SK-N-SH (cell line): ENCODE measurements at regions not wholly inside any gene's neighbourhood (a gene's known extent, or its start where the extent isn't known, plus 50 kb on each side); places are given as distances from the start of the nearest gene placed in this dataset.

Source experiments
- CTCF ChIA-PET: fragments of 300-600, 350-600 bp; formaldehyde crosslinking; extraction: SDS; loops from one replicate; lab custom pipeline; 2021; lab: Yijun Ruan, JAX
- POLR2A ChIA-PET: fragments of 350-600 bp; sonication (Branson Sonifier 250); formaldehyde crosslinking; extraction: SDS; loops from one replicate; lab custom pipeline; 2020; ENCODE audit warnings: antibody characterized with exemption, inconsistent platforms; lab: Yijun Ruan, JAX
- DNase-seq: peaks from one replicate; pipeline ENCODE4 v3.0.0; 2012
- H2AFZ ChIP-seq: fragments of 200-600 bp; sonication (generic); 2 replicates; pipeline ENCODE4 v1.8.1; 2016; ENCODE audit warnings: antibody characterized with exemption, mild to moderate bottlenecking, low read depth
- H3F3A ChIP-seq: fragments of 200-600 bp; sonication (generic); replicated peaks from 2 replicates; pipeline ENCODE3; 2016; ENCODE audit warnings: antibody characterized with exemption, mild to moderate bottlenecking; ENCODE audit not compliant: insufficient read depth
- H3K27ac ChIP-seq, 2 experiments: fragments of 200-500 bp in 1 of 2; fragments of 200-600 bp in 1 of 2; sonication (Bioruptor generic) in 1 of 2; sonication (generic), shearing (Covaris generic) in 1 of 2; 2 replicates each; pipeline versions ENCODE4 v1.5.1 to v1.6.1; 2014 to 2016; ENCODE audit warnings: low read depth in 2 of 2, inconsistent platforms in 1 of 2, low read length in 1 of 2, mild to moderate bottlenecking in 1 of 2, mixed read lengths in 1 of 2
- H3K27me3 ChIP-seq: fragments of 200-600 bp; sonication (generic), shearing (Covaris generic); 2 replicates; pipeline ENCODE4 v1.6.1; 2016; ENCODE audit warnings: mixed run types; ENCODE audit not compliant: insufficient read depth
- H3K36me3 ChIP-seq, 2 experiments: fragments of 200-500 bp in 1 of 2; fragments of 200-600 bp in 1 of 2; sonication (Bioruptor generic) in 1 of 2; sonication (generic) in 1 of 2; replicated peaks in 1 of 2; 2 replicates each; pipeline versions ENCODE3 to v1.5.1; 2014 to 2016; ENCODE audit warnings: low read length in 1 of 2, mild to moderate bottlenecking in 1 of 2; ENCODE audit not compliant: insufficient read depth in 2 of 2, control insufficient read depth in 1 of 2
- H3K4me1 ChIP-seq, 2 experiments: fragments of 200-500 bp in 1 of 2; fragments of 200-600 bp in 1 of 2; sonication (Bioruptor generic) in 1 of 2; sonication (generic), shearing (Covaris generic) in 1 of 2; 2 replicates each; pipeline versions ENCODE4 v1.5.1 to v1.6.1; 2014 to 2016; ENCODE audit warnings: low read depth in 1 of 2, low read length in 1 of 2, mixed run types in 1 of 2; ENCODE audit not compliant: insufficient read depth in 2 of 2, control insufficient read depth in 1 of 2
- H3K4me2 ChIP-seq: fragments of 200-600 bp; sonication (generic), shearing (Covaris generic); 2 replicates; pipeline ENCODE4 v1.6.1; 2017; ENCODE audit warnings: mixed run types
- H3K4me3 ChIP-seq, 2 experiments: fragments of 200-500 bp in 1 of 2; fragments of 200-600 bp in 1 of 2; sonication (Bioruptor generic) in 1 of 2; sonication (generic), shearing (Covaris generic) in 1 of 2; 2 replicates each; pipeline versions ENCODE4 v1.5.1 to v1.8.1; 2014 to 2016; ENCODE audit warnings: low read depth in 2 of 2, inconsistent platforms in 1 of 2, low read length in 1 of 2, mild to moderate bottlenecking in 1 of 2, mixed read lengths in 1 of 2, moderate library complexity in 1 of 2
- H3K79me2 ChIP-seq: fragments of 200-600 bp; sonication (generic); 2 replicates; pipeline ENCODE4 v1.8.1; 2017; ENCODE audit warnings: mild to moderate bottlenecking; ENCODE audit not compliant: insufficient read depth
- H3K9ac ChIP-seq: fragments of 200-600 bp; sonication (generic); 2 replicates; pipeline ENCODE4 v1.6.1; 2017; ENCODE audit warnings: mixed run types
- H3K9me2 ChIP-seq: fragments of 200-600 bp; sonication (generic); 2 replicates; pipeline ENCODE4 v1.6.1; 2017; ENCODE audit warnings: mixed run types
- H3K9me3 ChIP-seq: fragments of 200-600 bp; sonication (generic); 2 replicates; pipeline ENCODE4 v1.6.1; 2017; ENCODE audit warnings: mixed run types, mild to moderate bottlenecking, moderate library complexity
- H4K20me1 ChIP-seq: fragments of 200-600 bp; sonication (generic); 2 replicates; pipeline ENCODE4 v1.6.1; 2017; ENCODE audit warnings: mild to moderate bottlenecking, mixed run types; ENCODE audit not compliant: insufficient read depth
- CHD2 ChIP-seq: fragments of 150-350 bp; IDR thresholded peaks from 2 replicates; pipeline ENCODE4 v1.6.1; 2018; ENCODE audit warnings: low read length; ENCODE audit not compliant: partially characterized antibody
- ELF1 ChIP-seq: IDR thresholded peaks from 2 replicates; pipeline ENCODE4 v1.4.0; 2012
- EP300 ChIP-seq, 2 experiments: IDR thresholded peaks; 2 replicates each; pipeline versions ENCODE4 v1.4.0 to v1.6.1; 2012; ENCODE audit warnings: borderline replicate concordance in 1 of 2, low read depth in 1 of 2, low read length in 1 of 2
- EZH2phosphoT487 ChIP-seq: fragments of 200-600 bp; sonication (generic); IDR thresholded peaks from 2 replicates; pipeline ENCODE4 v1.6.1; 2017; ENCODE audit warnings: low read depth, mixed run types, mild to moderate bottlenecking, antibody characterized with exemption, moderate library complexity, borderline replicate concordance
- FOSL2 ChIP-seq: IDR thresholded peaks from 2 replicates; pipeline ENCODE4 v1.4.0; 2012; ENCODE audit warnings: low read depth, mild to moderate bottlenecking, moderate library complexity, borderline replicate concordance
- FOXM1 ChIP-seq: IDR thresholded peaks from 2 replicates; pipeline ENCODE4 v1.4.0; 2012; ENCODE audit warnings: low read depth, mild to moderate bottlenecking
- GABPA ChIP-seq: IDR thresholded peaks from 2 replicates; pipeline ENCODE4 v1.4.0; 2012; ENCODE audit warnings: low read depth, mild to moderate bottlenecking
- JUND ChIP-seq: IDR thresholded peaks from 2 replicates; pipeline ENCODE4 v1.4.0; 2012
- NRF1 ChIP-seq: IDR thresholded peaks from 2 replicates; pipeline ENCODE4 v1.6.1; 2012; ENCODE audit warnings: low read depth, mild to moderate bottlenecking, low read length
- RFX5 ChIP-seq: IDR thresholded peaks from 2 replicates; pipeline ENCODE4 v1.6.1; 2012; ENCODE audit warnings: mild to moderate bottlenecking, improper control_type of control experiment, low read length
- SIN3A ChIP-seq: IDR thresholded peaks from 2 replicates; pipeline ENCODE4 v1.6.1; 2012; ENCODE audit warnings: low read depth, mild to moderate bottlenecking, low read length, moderate library complexity, borderline replicate concordance
- SMC3 ChIP-seq: IDR thresholded peaks from 2 replicates; pipeline ENCODE4 v1.6.1; 2012; ENCODE audit warnings: low read depth, low read length, improper control_type of control experiment
- TAF1 ChIP-seq: IDR thresholded peaks from 2 replicates; pipeline ENCODE4 v1.6.1; 2012; ENCODE audit warnings: low read depth, mild to moderate bottlenecking, low read length, moderate library complexity, borderline replicate concordance
- TCF12 ChIP-seq: IDR thresholded peaks from 2 replicates; pipeline ENCODE4 v1.4.0; 2012
- WGBS: methylation state at CpG from one replicate; pipeline ENCODE4 v1.1.6; 2017; ENCODE audit warnings: low lambda C conversion rate; 5-methylcytosine and 5-hydroxymethylcytosine counted together
- TF ChIP-seq, protein P1 (sequence below): IDR thresholded peaks from 2 replicates; pipeline ENCODE4 v1.4.0; 2012; ENCODE audit warnings: low read depth, borderline replicate concordance
- TF ChIP-seq, protein P2 (sequence below): fragments of 150-350 bp; IDR thresholded peaks from 2 replicates; pipeline ENCODE4 v1.6.1; 2016; ENCODE audit warnings: mild to moderate bottlenecking, low read depth, low read length
- TF ChIP-seq, protein P3 (sequence below): IDR thresholded peaks from 2 replicates; pipeline ENCODE4 v1.4.0; 2012; ENCODE audit warnings: low read depth, borderline replicate concordance
- TF ChIP-seq, protein P4 (sequence below): IDR thresholded peaks from 2 replicates; pipeline ENCODE4; 2012
- TF ChIP-seq, protein P5 (sequence below): IDR thresholded peaks from 2 replicates; pipeline ENCODE4 v1.4.0; 2012; ENCODE audit warnings: low read depth

DNA sequence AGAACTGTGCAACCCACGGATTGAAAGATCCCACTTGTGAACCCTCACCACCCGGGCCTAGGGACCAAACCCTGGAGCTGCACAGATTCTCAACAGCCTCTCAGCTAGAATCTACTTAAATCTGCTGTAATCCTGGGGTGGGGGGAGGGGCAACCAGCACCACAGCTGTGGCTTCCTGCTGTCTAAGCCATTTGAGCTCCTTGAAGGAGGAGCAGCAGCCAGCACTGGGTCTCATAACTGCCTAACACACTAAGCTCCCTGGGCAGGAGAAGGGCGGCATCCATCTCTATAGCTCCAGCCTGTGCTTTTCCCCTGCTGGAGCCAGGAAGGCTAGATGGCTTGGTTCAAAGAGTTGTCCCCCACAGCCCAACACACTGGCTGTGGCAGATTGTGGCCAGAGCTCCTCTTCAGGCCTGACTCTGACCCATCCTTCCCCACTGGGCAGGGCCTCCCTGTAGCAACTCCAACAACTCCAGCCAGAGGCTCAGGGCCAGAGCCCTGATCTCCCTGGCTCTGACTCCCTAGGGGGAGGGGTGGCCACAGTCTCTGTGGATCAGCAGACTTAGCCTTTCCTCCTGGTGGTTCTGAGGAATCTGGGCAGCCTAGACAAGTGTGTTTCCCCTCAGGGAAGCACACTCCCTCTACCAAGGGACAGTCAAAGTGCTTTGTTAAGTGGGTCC, 72.0 kb upstream of the C9orf72 start:
- H3K4me2 ChIP-seq = no peak overlapping the region
- ChIA-PET POLR2A (no interaction called here), CTCF (no interaction called here)
- H3K36me3 ChIP-seq = no peaks in the 10 kb centered on the region
- H3F3A ChIP-seq = no peaks in the 10 kb centered on the region
- H2AFZ ChIP-seq = no peak overlapping the region
- no peaks in the 10 kb centered on the region for H4K20me1 ChIP-seq
- H3K4me1 ChIP-seq = no peaks in the 10 kb centered on the region; a peak in 1 of 4 replicates
- TF ChIP-seq TAF1 (no peak), SIN3A (no peak), SMC3 (no peak), FOSL2 (no peak), EZH2phosphoT487 (no peak), JUND (no peak), FOXM1 (no peak)
- TF ChIP-seq, protein P1, sequence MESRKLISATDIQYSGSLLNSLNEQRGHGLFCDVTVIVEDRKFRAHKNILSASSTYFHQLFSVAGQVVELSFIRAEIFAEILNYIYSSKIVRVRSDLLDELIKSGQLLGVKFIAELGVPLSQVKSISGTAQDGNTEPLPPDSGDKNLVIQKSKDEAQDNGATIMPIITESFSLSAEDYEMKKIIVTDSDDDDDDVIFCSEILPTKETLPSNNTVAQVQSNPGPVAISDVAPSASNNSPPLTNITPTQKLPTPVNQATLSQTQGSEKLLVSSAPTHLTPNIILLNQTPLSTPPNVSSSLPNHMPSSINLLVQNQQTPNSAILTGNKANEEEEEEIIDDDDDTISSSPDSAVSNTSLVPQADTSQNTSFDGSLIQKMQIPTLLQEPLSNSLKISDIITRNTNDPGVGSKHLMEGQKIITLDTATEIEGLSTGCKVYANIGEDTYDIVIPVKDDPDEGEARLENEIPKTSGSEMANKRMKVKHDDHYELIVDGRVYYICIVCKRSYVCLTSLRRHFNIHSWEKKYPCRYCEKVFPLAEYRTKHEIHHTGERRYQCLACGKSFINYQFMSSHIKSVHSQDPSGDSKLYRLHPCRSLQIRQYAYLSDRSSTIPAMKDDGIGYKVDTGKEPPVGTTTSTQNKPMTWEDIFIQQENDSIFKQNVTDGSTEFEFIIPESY = no peak
- TF ChIP-seq, protein P2, sequence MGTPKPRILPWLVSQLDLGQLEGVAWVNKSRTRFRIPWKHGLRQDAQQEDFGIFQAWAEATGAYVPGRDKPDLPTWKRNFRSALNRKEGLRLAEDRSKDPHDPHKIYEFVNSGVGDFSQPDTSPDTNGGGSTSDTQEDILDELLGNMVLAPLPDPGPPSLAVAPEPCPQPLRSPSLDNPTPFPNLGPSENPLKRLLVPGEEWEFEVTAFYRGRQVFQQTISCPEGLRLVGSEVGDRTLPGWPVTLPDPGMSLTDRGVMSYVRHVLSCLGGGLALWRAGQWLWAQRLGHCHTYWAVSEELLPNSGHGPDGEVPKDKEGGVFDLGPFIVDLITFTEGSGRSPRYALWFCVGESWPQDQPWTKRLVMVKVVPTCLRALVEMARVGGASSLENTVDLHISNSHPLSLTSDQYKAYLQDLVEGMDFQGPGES = no peak
- TF ChIP-seq, protein P3, sequence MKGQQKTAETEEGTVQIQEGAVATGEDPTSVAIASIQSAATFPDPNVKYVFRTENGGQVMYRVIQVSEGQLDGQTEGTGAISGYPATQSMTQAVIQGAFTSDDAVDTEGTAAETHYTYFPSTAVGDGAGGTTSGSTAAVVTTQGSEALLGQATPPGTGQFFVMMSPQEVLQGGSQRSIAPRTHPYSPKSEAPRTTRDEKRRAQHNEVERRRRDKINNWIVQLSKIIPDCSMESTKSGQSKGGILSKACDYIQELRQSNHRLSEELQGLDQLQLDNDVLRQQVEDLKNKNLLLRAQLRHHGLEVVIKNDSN = no peak
- TF ChIP-seq, protein P4, sequence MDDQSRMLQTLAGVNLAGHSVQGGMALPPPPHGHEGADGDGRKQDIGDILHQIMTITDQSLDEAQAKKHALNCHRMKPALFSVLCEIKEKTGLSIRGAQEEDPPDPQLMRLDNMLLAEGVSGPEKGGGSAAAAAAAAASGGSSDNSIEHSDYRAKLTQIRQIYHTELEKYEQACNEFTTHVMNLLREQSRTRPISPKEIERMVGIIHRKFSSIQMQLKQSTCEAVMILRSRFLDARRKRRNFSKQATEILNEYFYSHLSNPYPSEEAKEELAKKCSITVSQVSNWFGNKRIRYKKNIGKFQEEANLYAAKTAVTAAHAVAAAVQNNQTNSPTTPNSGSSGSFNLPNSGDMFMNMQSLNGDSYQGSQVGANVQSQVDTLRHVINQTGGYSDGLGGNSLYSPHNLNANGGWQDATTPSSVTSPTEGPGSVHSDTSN = no peak
- H3K79me2 ChIP-seq = no peaks in the 10 kb centered on the region
- no peaks in the 10 kb centered on the region for H3K9me2 ChIP-seq
- H3K9me3 ChIP-seq = no peaks in the 10 kb centered on the region
- 0% methylated on average over 1 of the region's 3 CpGs for WGBS
- no peak for DNase-seq
- H3K9ac ChIP-seq = no peak overlapping the region
- H3K27me3 ChIP-seq = no peaks in the 10 kb centered on the region
- H3K27ac ChIP-seq = no peak overlapping the region
- no peak overlapping the region for H3K4me3 ChIP-seq

DNA sequence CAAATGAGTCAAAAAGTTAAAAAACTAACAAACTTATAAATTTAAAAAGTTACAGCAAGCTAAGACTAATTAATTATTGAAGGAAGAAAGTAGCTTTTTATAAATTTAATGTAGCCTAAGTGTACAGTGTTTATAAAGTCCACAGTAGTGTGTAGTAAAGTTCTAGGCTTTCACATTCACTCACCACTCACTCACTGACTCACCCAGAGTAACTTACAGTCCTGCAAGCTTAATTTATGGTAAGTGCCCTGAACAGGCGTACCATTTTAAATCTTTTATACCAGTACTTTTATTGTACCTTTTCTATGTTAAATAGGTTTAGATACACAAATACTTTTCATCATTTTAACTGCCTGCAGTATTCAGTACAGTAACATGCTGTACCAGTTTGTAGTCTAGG, 80.0 kb upstream of the C9orf72 start:
- Histone ChIP-seq H3K36me3 (no peaks in the 10 kb centered on the region), H3K9ac (no peak overlapping the region), H3K27ac (no peak overlapping the region), H3K9me2 (no peaks in the 10 kb centered on the region), H2AFZ (no peak overlapping the region), H4K20me1 (no peaks in the 10 kb centered on the region), H3F3A (no peaks in the 10 kb centered on the region), H3K79me2 (no peaks in the 10 kb centered on the region), H3K9me3 (no peaks in the 10 kb centered on the region), H3K4me3 (no peak overlapping the region), H3K4me1 (no peaks in the 10 kb centered on the region; a peak in 1 of 4 replicates), H3K27me3 (no peaks in the 10 kb centered on the region), H3K4me2 (no peak overlapping the region)
- no peak for DNase-seq
- ChIA-PET CTCF (no interaction called here), POLR2A (no interaction called here)
- WGBS = 53% methylated on average over 1 of the region's 1 CpG
- no peak for TF ChIP-seq CHD2
- TF ChIP-seq TCF12 = no peak
- TF ChIP-seq JUND = no peak
- no peak for TF ChIP-seq EP300 (IDR thresholded peaks at IDR 0.05; ENCODE audit: borderline replicate concordance in 1 of 2, low read depth in 1 of 2, low read length in 1 of 2)
- TF ChIP-seq ELF1 = no peak
- TF ChIP-seq, protein P1 = no peak
- TF ChIP-seq SIN3A = no peak
- TF ChIP-seq, protein P5, sequence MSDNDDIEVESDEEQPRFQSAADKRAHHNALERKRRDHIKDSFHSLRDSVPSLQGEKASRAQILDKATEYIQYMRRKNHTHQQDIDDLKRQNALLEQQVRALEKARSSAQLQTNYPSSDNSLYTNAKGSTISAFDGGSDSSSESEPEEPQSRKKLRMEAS = no peak
- no peak for TF ChIP-seq NRF1
- TF ChIP-seq, protein P2 = no peak
- TF ChIP-seq FOSL2 = no peak
- TF ChIP-seq RFX5 = no peak
- no peak for TF ChIP-seq GABPA
